ENCODE measurements at regions not wholly inside any gene's neighbourhood (a gene's known extent, or its start where the extent isn't known, plus 50 kb on each side); places are given as distances from the start of the nearest gene placed in this dataset.

DNA sequence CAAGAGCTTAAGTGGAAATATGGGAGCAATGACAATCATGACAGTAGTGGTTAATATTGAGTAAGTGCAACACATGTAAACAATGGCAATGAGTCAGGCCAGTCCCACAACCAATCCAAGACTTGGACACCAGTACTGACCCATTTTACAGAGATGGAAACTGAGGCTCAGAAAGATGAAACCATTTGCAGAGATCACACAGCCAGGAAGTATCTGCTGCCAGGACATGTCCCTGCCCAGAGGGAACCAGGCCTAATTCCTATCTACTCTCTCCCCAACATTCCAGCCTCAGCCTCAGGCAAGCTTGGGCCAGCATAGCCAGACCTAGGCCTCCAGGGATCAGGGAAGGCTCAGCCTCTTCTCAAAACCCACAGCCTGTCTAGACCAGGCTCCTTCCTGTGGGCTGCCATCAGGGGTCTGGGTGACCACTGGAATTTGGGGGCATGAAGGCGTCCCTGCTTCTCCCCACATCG lies 395.1 kb downstream of the MN1 start:
- DNase-seq: no peak

DNA sequence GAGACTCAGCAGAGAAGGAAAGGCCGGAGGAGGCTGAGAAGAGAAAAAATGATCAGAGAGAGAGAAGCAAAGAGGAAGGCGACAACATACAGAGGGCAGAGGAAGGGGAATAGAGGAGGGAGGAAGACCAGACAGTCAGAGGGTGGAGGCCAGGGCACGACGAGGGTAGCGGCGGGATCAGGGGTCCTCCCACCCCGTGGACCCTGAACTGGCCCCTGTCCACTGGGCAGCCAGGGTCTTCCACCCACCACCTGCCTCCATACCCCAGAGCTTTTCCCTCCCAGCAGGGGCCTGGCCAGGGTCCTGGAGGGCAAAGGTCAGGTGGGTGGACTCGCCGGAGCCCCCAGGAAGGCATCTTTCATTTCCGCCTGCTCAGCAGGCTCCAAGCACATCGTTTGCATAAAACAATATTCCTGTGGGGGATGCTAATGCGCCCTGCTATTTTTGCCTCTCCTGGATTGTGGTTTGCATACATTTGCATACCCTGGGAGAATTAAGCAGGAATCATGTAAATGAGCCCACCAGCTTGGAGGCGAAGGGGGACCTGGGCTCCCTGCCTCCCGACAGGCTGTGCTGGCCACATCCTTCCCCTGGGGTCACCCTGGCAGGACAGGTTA lies 394.1 kb downstream of the MN1 start:
- no peak for DNase-seq

DNA sequence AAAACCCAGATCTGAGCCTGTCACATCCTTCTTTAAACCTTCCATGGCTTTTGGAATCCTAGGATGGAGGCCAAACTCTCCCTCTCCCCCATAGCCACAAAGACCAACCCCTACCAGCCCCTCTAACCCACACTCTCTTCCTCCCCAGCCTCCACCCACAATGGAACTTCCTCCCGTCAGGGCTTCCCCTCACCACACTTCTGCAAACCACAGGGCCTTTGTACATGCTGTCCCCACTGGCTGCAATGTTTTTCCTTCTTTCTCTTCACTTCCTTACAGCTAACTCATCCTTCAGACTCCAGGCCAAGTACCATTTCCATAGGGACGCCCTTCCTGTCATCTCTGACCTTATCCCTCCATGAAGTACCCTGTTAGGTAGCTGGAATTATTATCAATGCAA lies 393.5 kb downstream of the MN1 start:
- no peak for DNase-seq

DNA sequence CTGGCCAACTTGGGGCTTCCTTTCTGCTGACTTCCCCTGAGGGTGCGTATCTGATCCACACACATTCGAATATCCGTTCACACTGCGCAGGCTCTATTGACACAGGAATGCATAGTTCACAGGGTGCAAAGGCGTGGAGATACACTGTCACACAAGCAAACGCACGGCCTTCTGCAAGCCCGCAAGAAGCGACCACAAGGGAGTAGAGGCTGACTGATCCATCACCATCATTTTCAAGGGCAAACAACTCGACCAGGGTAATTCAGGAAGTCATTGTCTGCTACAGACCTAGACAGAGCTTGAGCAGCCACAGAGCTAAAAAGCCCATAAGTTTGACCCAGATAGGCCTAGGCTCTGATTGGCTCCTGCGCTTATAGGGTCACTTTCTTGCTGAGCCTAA lies 392.3 kb downstream of the MN1 start:
- DNase-seq: no peak

DNA sequence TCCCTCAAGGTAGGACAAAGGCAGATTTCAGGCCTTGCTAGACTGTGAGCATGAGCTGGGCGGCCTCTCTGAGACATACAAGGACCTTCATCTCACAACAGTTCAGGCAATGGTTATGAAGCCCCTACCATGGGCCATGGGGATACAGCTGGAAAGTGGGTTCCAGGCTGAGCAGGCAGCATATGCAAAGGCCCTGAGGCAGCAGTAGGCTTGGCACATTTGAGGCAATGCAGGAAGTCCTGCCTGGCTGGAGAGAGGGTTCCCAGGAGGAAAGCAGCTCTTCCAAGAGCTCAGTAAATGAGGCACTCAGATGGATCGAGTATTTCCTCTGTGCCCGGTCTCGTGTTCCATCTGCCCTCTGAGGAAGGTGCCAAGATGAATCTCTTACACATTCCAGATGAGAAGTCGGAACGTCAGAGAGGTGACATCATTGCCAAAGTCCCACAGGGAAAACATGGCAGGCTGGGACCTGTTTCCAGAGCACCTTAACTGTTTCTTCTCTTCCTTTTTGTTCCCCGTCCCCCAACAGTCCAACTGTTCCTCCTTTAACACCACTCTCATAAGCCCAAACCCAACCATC lies 388.6 kb downstream of the MN1 start:
- DNase-seq: no peak

DNA sequence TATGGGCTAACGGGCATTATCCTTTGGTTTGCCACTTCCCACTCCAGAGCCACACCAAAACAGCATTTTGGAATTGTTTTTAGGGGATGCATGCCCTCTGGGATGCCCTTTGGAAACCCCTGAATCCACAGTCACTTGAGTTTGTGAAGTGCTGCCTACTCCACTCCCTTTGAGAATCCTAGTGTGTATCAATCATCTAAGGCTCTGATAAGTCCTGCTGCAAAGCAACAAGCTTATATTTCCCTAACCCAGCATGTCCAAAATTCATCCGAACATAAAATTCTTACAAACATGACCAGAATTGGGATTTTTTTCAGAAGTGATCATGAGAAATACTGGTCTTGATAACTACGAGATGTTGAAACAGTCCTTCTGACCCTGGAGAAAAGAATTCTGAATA lies 387.9 kb downstream of the MN1 start:
- DNase-seq: no peak

DNA sequence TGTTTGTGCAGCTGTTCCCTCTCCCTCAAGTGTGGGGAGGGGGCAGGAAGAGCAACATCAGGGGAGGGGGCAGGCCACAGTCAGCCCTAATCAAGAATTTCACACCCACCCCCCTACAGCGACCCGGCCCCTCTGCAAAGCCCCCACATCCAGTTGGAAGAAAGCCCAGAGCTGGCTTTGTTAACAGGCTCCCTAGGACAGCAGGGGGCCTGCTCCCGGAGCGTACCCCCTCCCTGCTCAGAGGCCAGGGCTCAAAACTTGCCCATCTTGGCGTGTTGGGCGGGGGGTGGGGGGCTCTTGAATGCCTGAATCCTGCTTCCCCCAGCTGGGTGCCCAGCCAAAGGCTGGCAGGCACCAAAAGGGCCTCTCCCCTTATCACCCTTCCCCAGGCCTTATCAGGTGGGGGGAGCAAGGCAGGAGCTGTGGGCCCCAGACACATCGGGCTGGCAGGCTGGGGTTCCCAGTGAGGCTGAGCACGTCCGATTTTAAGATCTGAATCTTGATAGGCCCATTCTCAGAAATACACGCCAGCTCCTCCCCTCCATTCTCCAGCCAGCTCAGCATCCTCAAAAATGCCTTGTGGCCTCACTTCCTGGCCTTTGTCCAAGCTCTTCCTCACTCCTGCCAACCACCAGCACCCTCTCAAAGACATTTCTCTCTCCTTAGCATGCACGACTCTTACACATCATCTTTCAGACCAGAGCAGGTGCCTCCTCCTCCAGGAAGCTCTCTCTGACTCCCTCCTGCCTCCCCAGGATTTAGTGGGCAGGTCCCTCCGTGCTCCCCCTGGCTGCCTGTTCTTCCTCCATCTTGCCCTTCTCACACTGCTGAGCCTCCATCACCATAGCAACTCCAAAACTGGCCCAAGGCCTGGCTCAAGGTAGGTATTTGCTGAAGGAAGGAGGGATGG lies 384.8 kb downstream of the MN1 start:
- DNase-seq: no peak

DNA sequence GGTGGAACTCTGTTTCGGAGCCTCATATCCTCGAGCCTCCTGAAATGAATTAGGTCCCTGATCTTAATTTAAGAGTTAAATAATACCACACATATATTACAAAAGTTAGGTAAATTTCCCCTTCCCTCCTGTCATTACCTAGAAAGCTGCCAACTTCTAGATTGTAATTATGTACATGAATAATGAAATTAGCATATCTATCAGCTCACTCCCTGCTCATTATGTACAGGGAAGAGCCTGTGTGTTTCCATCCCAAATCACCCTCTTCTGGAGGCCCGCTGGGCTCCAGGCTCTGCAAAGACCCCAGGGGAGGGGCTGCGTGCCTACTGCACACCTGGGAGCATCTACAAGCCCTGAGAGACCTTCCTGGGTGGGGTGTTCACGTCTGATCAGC lies 384.1 kb downstream of the MN1 start:
- no peak for DNase-seq

DNA sequence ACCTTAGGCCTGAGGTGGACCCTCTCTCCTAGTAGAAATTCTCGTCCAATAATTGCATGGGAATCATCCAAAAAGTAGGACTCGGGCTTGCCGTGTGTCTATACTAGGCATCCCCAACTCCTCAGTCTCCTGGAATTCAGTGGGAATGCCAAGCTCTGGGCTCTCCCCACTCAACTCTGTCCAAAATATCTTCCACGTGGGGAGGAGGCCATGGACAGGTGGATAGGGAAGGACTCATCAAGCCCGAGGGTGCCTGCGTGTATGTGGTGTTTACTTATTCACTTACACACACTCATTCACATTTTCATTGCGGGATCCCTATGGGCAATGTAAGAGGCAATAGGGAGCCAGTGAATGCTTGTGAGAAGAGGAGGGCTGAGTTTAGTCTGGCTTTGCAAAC lies 383.3 kb downstream of the MN1 start:
- DNase-seq: no peak

DNA sequence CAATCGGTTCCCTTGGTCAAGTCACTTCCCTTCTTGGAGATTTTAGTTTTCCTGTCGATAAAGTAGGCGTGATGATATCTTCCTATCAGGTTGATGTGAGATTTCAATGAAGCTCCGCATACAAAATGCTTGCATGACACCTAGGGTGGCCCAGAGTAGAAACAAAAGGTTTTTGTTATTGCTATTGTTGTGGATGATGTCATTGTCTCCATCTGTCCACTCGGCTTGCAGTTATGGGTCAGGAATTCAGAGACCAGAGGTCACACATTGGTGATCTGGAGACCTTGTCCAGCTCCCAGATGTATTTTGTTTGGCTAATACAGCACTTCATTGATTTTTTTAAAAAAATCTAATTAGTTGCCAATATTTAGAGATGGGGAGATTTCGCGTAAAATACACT lies 382.1 kb downstream of the MN1 start:
- DNase-seq: no peak

DNA sequence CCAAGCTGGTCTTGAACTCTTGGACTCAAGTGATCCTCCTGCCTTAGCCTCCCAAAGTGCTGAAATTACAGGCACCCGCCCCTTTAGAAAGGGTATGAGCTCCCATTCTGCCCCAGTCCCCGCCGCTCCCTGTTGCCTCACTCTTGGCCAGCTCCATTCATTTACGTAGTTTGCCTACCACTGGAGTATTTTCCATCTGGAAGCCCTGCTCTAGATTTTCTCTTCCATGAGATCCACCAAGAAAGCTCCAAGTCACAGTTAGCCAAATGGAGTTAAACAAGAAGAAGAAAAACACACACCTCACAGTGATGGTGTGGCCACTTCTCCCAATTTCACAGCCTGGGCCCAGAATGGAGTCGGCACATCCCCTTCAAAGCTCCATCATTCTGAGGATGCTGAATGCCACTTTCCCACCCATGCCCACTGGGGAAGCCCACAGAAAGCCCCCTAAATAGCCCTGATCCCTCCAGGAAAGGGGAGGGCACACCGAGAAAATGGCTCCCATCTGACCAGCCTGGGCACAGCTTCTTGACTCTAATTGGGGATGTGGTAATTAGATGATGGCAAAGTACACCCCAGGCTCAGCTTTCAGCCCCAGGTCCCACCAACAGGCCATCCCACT lies 381.2 kb downstream of the MN1 start:
- no peak for DNase-seq

DNA sequence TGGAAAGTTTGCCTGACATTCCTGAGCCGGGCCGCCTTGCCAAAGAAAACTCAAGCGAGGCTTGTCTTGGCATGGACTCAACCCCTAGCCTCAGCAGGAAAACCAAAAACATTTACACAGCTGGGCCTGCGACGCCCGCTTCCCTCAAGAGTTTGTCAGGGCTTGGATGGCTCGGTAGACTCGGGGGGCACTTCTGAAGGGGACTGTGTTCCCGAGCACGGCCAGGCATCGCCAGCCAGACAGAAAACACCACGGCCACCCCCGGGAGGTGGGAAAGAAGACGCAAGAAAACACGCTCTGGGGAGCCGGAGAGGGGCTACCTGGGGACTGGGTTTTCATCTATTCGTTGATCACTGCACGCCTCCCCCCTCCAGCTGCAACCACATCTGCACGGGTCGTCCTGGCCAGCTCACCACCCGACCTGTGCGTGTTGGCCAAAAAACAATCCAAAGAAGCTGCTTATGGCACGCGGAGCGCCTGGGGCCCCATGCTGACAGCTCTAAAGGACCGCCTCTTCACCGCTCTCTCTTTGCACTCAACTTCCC lies 380.7 kb downstream of the MN1 start:
- no peak for DNase-seq

DNA sequence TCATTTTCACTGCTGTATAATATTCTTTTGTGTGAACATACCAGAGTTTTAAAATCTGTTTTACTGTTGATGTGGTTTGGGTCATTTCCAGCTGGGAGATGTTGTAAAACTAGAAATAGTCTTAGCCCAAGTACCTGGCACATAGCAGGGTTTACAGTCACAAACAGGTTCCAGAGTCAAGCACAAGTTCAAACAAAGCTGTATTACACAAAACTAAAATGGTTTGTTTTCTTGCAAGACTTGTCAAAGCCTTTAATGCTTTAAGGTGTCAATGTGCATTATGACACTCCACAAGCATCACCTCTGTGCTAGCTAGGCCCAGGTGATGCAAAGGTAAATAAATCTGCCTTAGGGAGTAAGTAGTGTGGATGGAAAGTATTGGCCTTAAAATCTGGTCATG lies 379.1 kb downstream of the MN1 start:
- DNase-seq: no peak

DNA sequence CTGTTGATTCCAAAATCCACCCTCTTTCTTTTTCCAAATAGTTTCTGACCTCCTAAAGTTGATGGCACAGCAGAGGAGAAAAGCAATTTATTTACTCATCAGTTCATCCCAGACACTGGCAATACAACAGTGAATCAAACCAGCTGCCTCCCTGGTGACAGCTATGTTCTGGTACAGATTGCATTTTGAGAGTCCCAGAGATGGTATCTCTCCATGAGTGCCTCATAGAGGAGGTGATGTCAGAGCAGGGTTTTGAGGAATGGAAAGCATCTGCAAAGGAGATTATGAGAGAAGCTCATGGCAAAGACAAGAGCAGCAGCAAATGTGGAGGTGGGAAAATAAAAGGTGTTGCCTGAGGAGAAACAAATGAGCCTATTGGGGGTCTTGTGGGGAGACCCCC lies 377.2 kb downstream of the MN1 start:
- no peak for DNase-seq

DNA sequence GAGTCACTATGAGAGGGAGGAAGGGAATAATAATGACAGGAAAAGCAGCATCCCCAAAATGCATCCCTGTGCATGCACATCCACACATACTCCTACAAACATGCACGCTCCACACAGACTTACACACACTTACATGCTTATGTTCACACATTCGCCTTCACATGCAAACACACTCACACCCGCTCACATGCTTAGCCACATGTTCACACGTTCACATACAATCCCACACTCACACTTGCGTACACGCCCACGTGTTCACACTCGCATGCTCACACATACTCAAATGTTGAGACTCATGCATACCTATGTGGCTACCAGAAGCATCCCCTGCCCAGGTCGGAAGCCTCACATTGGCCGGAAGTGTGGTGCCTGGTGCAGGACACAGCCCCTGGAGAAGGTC lies 372.1 kb downstream of the MN1 start:
- DNase-seq: no peak

DNA sequence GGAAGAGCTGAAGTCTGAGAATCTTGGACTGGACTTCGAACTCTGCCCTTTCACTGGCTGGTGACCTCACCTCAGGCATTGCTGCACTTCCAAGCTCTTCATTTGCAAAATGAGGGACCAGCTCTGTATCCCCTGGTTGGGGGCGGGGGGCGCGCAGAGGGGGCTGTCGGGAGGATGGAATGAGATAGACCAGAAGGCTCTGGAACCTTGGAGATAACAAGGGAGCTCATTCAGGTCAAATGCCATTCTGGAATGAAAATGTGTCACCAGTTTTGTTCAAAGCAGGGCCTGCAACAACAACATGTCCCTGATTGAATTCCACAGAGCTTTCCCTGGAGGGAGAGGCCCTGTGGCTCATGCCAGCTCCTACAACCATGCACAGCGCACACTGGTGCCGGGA lies 370.5 kb downstream of the MN1 start:
- DNase-seq: no peak

DNA sequence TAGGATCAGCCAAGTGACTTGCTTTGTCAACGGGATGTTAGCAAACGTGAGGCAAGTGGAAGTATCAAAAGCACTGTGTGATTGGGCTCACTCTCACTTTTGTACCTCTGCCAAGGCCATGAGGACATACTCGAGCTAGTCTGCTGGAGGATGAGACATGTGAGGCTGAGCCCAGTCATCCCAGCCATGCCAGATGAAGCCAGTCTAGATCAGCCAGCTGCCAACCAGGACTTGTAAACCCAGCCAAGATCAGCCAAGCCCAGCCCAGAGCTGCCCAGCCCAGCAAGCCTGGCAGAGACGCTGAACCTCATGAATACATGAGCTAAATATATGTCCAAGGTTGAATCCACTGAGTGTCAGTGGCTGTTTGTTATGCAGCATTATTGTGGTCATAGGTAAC lies 369.7 kb downstream of the MN1 start:
- no peak for DNase-seq

DNA sequence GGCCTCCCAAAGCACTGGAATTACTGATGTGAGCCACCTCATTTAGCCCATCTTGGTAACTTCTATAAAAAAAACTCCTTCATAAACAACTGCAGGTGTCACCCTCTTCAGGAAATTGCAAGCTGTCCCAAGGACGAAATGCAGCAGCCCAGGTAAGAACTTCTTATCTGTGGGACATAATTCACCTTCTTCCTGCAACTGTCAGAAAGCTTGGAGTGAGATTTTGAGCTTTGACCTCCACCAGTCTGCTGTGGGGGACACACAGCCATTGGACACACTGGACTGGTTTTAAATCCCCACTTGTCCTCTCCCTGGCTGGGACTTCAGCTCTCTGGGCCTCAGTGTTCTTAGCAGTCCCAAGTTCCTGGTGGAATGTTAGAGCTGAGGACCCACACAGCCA lies 368.5 kb downstream of the MN1 start:
- no peak for DNase-seq

DNA sequence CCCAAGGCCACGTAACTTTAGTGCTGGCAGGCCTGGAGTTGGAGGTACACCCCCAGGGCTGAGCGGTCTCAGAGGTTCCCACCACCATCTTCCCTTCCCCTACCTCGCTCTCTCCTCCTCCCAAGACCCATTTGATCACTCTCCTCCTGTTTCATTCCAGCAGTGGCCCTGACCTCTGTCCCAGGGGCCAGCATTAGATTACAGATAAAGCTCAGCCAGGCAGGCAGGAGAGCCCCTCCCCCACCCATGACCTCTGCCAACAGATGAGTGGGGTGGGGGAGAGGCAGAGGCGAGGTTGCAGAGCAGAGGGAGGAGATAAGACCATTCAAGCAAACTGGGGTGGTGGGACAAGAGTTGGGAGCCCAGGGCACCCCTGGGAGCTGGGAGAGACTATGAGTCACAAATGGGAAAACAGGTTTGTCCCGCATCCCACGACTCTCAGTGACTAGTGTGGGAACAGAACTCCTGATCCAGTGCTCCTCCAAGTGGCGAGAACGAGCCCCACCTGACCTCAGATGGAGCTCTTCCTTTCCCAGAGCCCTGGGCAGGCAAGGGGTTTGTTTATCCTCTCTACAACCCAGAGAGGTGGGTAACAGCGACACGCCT lies 367.9 kb downstream of the MN1 start:
- DNase-seq: no peak

DNA sequence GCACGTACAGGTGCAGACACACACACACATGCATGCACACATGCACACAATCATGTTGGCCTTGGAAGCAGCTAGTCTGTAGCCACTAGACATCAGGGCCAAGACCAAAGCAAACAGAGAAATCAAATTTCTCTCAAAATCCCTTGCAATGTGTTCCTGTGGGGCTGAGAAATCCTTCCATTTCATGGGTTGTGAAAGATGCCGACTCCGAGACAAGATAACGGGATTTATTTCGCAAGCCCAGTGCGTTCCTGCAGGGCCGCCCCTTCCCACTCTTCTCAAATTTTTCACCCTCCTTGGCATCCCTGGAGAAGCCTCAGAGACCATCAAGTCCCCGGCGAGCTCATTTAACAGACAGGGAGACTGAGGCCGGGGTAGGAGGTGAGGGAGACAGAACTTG lies 366.7 kb downstream of the MN1 start:
- DNase-seq: no peak

DNA sequence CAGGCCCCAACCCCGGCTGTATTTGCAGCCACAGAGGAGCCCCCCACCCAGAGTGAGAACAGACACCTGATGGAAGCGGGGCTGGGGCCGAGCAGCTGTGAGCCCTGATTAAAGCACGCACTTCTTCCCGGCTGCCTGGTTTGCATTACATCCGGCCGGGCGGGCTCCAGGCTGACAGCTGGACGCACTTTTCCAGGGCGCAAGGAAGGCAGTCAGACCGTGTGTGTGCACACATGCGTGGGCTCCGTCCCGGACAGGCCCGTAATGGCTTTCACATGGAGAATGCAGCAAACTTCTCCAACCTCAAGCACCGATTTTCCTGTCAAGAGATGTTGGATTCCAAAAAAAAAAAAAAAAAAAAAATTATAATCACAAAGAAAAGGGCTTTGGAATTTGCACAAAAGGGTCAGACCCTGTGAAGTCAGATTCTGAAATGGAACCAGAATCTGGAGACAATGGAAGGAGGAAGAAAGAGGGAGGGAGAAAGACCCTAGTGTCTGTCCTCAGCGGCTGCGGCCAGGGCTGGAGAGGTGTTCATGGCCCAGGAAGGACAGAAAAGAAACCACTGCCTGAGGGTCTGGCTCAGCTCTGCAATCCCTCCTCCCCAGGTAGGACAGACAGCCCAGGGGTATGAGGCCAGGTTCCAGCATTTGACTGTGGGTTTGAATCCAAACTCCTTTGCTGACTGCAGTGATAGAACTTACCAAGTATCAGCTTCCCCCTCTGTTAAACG lies 365.5 kb downstream of the MN1 start:
- DNase-seq: no peak

DNA sequence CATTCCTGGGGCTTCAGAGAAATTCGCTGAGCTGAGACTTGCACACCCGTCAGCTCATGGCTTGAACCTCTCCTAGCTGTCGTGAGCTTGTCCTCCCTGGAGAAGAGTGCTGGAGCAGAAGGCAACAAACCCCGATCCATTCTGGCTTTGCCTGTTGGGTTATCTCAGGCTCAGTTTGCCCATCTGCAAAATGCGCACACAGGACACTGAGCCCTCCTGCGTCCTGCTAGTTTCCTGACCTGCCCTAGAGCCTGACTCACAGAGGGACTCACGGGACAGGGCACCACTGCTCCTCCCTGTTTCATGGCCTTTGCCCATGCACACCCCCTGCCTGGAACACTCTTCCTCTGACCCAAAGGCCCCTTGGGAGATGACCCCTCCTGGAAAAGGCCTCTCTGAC lies 365.0 kb downstream of the MN1 start:
- DNase-seq: no peak

Measured in NCI-H2081 treated with DMSO at 0.1 percent for 48 hours (cell line).